Mesenchymal stem cell (in vitro differentiated cells and primary cell): ENCODE measurements at regions not wholly inside any gene's neighbourhood (a gene's known extent, or its start where the extent isn't known, plus 50 kb on each side); places are given as distances from the start of the nearest gene placed in this dataset.
"Not testable (repeated sequence)": the region's sequence is repeated elsewhere in the genome, so short reads cannot be mapped to it uniquely, and the experiment has no call there.

ENCODE experiments used
- DNase-seq: peaks from one replicate; pipeline ENCODE4 v3.0.0-alpha.2; 2013
- H2AFZ ChIP-seq: one replicate; pipeline ENCODE4 v1.6.1; 2013; ENCODE audit warnings: low read depth, mild to moderate bottlenecking, control low read depth, inconsistent platforms, low read length, moderate library complexity
- H2AK5ac ChIP-seq: 2 replicates; pipeline ENCODE4 v1.6.1; 2013; ENCODE audit warnings: low read length, moderate library complexity, mild to moderate bottlenecking, inconsistent platforms; ENCODE audit not compliant: severe bottlenecking
- H2BK120ac ChIP-seq: one replicate; pipeline ENCODE4 v1.6.1; 2013; ENCODE audit warnings: low read depth, mild to moderate bottlenecking, inconsistent platforms, low read length, moderate library complexity
- H2BK12ac ChIP-seq, 2 experiments: one replicate each; pipeline ENCODE4 v1.6.1; 2013; ENCODE audit warnings: inconsistent platforms in 2 of 2, low read length in 2 of 2, mild to moderate bottlenecking in 2 of 2, moderate library complexity in 2 of 2, control low read depth in 1 of 2
- H2BK15ac ChIP-seq: one replicate; pipeline ENCODE4 v1.6.1; 2013; ENCODE audit warnings: mild to moderate bottlenecking, low read depth, inconsistent platforms; ENCODE audit not compliant: poor library complexity, severe bottlenecking
- H2BK5ac ChIP-seq: 2 replicates; pipeline ENCODE4 v1.6.1; 2013; ENCODE audit warnings: low read depth, mild to moderate bottlenecking, low read length, control low read depth, inconsistent platforms; ENCODE audit not compliant: poor library complexity, severe bottlenecking
- H3K14ac ChIP-seq, 2 experiments: one replicate each; pipeline ENCODE4 v1.6.1; 2013; ENCODE audit warnings: inconsistent platforms in 2 of 2, low read length in 2 of 2, control low read depth in 1 of 2, mild to moderate bottlenecking in 1 of 2, moderate library complexity in 1 of 2
- H3K18ac ChIP-seq, 2 experiments: one replicate each; pipeline ENCODE4 v1.6.1; 2013; ENCODE audit warnings: inconsistent platforms in 2 of 2, low read length in 2 of 2, control low read depth in 1 of 2, low read depth in 1 of 2, mild to moderate bottlenecking in 1 of 2
- H3K23ac ChIP-seq, 2 experiments: one replicate each; pipeline ENCODE4 v1.6.1; 2013; ENCODE audit warnings: inconsistent platforms in 2 of 2, low read length in 2 of 2, mild to moderate bottlenecking in 2 of 2, moderate library complexity in 2 of 2, control low read depth in 1 of 2
- H3K27ac ChIP-seq: 2 replicates; pipeline ENCODE4 v1.5.1; 2013; ENCODE audit warnings: mild to moderate bottlenecking, moderate library complexity, low read length, control low read depth, inconsistent platforms; ENCODE audit not compliant: poor library complexity, severe bottlenecking
- H3K27me3 ChIP-seq, 2 experiments: 2 replicates each; pipeline versions ENCODE4 v1.6.1 to v1.7.0; 2013; ENCODE audit warnings: low read length in 2 of 2, mild to moderate bottlenecking in 2 of 2, moderate library complexity in 2 of 2, control low read depth in 1 of 2, inconsistent platforms in 1 of 2; ENCODE audit not compliant: control insufficient read depth in 1 of 2, insufficient read depth in 1 of 2
- H3K36me3 ChIP-seq, 2 experiments: 2 replicates each; pipeline versions ENCODE4 v1.6.1 to v1.7.0; 2013; ENCODE audit warnings: low read length in 2 of 2, control low read depth in 1 of 2, inconsistent platforms in 1 of 2, low read depth in 1 of 2, mild to moderate bottlenecking in 1 of 2; ENCODE audit not compliant: insufficient read depth in 2 of 2, control insufficient read depth in 1 of 2
- H3K4ac ChIP-seq, 2 experiments: one replicate each; pipeline ENCODE4 v1.6.1; 2013; ENCODE audit warnings: inconsistent platforms in 2 of 2, low read length in 2 of 2, mild to moderate bottlenecking in 2 of 2, moderate library complexity in 2 of 2, control low read depth in 1 of 2, low read depth in 1 of 2
- H3K4me1 ChIP-seq: 2 replicates; pipeline ENCODE4 v1.6.1; 2013; ENCODE audit warnings: low read depth, low read length, control low read depth; ENCODE audit not compliant: control insufficient read depth, insufficient read depth
- H3K4me2 ChIP-seq: 2 replicates; pipeline ENCODE4 v1.6.1; 2013; ENCODE audit warnings: low read length, mild to moderate bottlenecking, inconsistent platforms; ENCODE audit not compliant: poor library complexity, severe bottlenecking
- H3K4me3 ChIP-seq, 2 experiments: 2 replicates each; pipeline versions ENCODE4 v1.5.1 to v1.7.0; 2013; ENCODE audit warnings: low read length in 2 of 2, mild to moderate bottlenecking in 2 of 2, control low read depth in 1 of 2, low read depth in 1 of 2; ENCODE audit not compliant: insufficient read depth in 1 of 2
- H3K79me1 ChIP-seq: replicated peaks from 2 replicates; pipeline ENCODE4 v1.6.1; 2013; ENCODE audit warnings: mild to moderate bottlenecking, control low read depth, low read length, inconsistent platforms; ENCODE audit not compliant: poor library complexity, severe bottlenecking
- H3K9ac ChIP-seq: 2 replicates; pipeline ENCODE4 v1.7.0; 2013; ENCODE audit warnings: mild to moderate bottlenecking, low read length, moderate library complexity
- H3K9me3 ChIP-seq: 2 replicates; pipeline ENCODE4 v1.7.0; 2013; ENCODE audit warnings: mild to moderate bottlenecking, low read length; ENCODE audit not compliant: control insufficient read depth
- H4K8ac ChIP-seq: one replicate; pipeline ENCODE4 v1.6.1; 2013; ENCODE audit warnings: inconsistent platforms, mild to moderate bottlenecking, low read length, moderate library complexity
- H4K91ac ChIP-seq: one replicate; pipeline ENCODE4 v1.6.1; 2013; ENCODE audit warnings: mild to moderate bottlenecking, low read length, inconsistent platforms
- WGBS: methylation state at CpG from one replicate; pipeline ENCODE4 v1.1.7; 2013; ENCODE audit warnings: mixed read lengths; 5-methylcytosine and 5-hydroxymethylcytosine counted together

DNA sequence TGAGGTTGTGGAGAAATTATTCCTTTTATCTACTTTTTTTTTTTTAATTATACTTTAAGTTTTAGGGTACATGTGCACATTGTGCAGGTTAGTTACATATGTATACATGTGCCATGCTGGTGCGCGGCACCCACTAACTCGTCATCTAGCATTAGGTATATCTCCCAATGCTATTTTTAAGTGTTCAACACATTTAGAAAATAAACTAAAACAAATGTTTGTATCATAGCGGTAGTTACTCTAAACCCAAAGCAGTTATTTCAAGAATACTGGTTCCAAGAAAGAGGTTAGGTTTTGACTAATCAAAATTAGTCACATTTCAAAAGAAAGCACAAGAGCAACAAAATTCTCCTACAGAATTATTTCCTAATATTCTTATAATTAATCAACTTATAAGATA, 119.5 kb upstream of the SEM1 start:
- H3K23ac ChIP-seq, H2BK15ac ChIP-seq, H2BK120ac ChIP-seq, H3K27me3 ChIP-seq, H4K91ac ChIP-seq, H2BK5ac ChIP-seq, DNase-seq, H3K9ac ChIP-seq, H3K18ac ChIP-seq, H2AFZ ChIP-seq, H3K27ac ChIP-seq, H3K14ac ChIP-seq, H4K8ac ChIP-seq, H3K79me1 ChIP-seq, H3K4ac ChIP-seq, H3K9me3 ChIP-seq, H2AK5ac ChIP-seq, H3K4me1 ChIP-seq, H3K4me3 ChIP-seq, H3K36me3 ChIP-seq, H3K4me2 ChIP-seq, H2BK12ac ChIP-seq: not testable (repeated sequence)
- WGBS: no CpG with 5 or more reads among the region's 4 CpGs

DNA sequence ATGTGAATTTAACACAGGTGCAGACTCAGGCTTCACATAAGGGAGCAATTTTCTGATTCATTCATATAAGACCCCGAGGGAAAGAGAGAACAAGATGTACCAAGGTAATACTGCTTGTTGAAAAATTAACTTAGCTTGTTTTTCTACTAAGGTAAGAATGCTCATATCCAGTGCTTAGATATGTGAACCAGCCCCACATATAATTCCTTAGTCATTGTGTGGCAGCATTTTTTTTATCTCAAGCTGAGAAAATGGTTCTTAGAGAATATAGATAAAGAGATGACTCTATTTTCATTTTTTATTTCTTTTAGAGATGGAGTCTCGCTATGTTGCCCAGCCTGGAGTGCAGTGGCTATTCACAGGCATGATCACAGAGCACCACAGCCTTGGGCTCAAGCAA, 121.8 kb upstream of the SEM1 start:
- Histone ChIP-seq H3K36me3 (no peaks in the 10 kb centered on the region), H2BK120ac (no peak overlapping the region), H3K9ac (no peak overlapping the region), H2BK12ac (no peak overlapping the region), H2AK5ac (no peak overlapping the region), H3K4me3 (no peak overlapping the region), H2BK5ac (no peak overlapping the region), H3K79me1 (no peaks in the 10 kb centered on the region), H4K91ac (no peak overlapping the region), H3K4ac (no peak overlapping the region), H3K14ac (no peak overlapping the region), H3K23ac (no peak overlapping the region), H3K27me3 (no peaks in the 10 kb centered on the region), H3K4me1 (no peaks in the 10 kb centered on the region), H3K9me3 (no peaks in the 10 kb centered on the region), H3K4me2 (no peak overlapping the region), H3K27ac (no peak overlapping the region), H3K18ac (no peak overlapping the region), H4K8ac (no peak overlapping the region), H2BK15ac (no peak overlapping the region), H2AFZ (no peak overlapping the region)
- DNase-seq: no peak
- WGBS: 67% methylated on average over 1 of the region's 2 CpGs

DNA sequence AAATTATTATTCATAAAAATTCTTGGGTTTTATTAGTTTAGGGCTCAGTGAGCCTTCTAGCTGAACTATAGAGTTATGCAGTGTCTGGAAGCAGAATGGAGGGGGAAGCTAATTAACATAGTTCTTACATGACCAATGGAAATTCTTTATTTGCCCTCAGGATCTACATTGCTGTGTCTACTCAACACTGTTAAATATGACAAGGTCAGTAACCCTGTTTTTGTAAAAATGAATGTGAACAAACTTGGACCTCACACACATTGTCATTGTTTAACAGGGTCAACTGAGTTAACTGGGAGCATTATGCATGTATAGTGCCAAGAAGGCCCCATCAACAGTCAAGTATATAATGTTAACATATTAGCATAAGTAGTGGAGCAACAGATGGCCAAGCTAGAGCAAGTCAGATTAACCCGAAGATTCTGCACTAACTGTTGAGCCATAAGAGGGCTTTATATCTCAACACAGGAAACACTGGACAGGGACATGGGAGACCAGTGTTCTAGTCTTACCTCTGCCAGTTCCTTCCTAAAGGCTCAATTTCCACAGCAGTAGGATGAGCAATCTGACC, 122.5 kb upstream of the SEM1 start:
- H3K14ac ChIP-seq: no peak overlapping the region
- no peaks in the 10 kb centered on the region for H3K27me3 ChIP-seq
- WGBS: 91% methylated on average over 1 of the region's 1 CpG
- no peak overlapping the region for H3K9ac ChIP-seq
- H3K27ac ChIP-seq: no peak overlapping the region
- DNase-seq: no peak
- no peak overlapping the region for H4K8ac ChIP-seq
- H3K9me3 ChIP-seq: no peaks in the 10 kb centered on the region
- H2BK120ac ChIP-seq: no peak overlapping the region
- H3K79me1 ChIP-seq: no peaks in the 10 kb centered on the region
- H3K18ac ChIP-seq: no peak overlapping the region
- H2AFZ ChIP-seq: no peak overlapping the region
- H2BK12ac ChIP-seq: no peak overlapping the region
- H3K36me3 ChIP-seq: no peaks in the 10 kb centered on the region
- H2BK15ac ChIP-seq: no peak overlapping the region
- no peak overlapping the region for H4K91ac ChIP-seq
- H3K23ac ChIP-seq: no peak overlapping the region
- H3K4ac ChIP-seq: no peak overlapping the region
- no peak overlapping the region for H3K4me2 ChIP-seq
- H3K4me1 ChIP-seq: no peaks in the 10 kb centered on the region
- H3K4me3 ChIP-seq: no peak overlapping the region
- no peak overlapping the region for H2BK5ac ChIP-seq
- H2AK5ac ChIP-seq: no peak overlapping the region

DNA sequence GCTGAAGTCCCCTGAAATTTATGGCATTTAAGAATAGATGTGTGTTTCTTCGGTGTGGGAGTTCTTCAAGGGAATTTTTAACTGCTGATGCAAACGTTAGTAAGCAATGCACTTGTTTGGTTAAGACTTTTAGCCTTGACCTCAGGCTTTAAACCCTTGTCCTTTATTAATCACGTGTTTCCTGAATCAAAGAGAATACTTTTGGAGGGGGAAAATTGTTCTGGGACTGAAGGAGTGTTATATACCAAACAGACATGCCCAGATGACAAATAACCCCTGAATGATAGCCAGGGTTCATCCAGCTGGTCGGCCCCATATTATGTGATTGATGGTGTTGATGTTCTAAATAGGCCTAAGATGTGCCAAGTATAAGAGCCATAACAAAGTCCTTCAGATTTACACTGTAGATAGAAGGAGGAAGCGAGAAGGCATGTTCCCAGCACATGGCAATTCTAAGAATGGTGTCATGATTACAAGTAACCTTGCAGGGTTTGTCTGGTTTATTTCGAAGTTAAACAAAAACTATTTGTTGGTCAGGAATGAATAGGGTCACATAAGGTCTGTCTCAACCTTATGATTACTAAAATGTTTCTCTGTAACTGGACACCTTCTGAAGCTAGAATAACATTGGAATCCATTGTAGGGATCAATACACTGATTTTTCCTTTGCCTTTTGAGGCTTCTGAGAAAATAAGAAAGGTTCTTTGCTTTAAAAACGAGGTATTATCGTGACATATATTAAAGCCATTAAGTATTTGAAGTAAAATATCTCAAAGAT, 124.2 kb upstream of the SEM1 start:
- no peak overlapping the region for H2BK5ac ChIP-seq
- H4K91ac ChIP-seq: no peak overlapping the region
- H3K27me3 ChIP-seq: no peaks in the 10 kb centered on the region
- H3K4me2 ChIP-seq: no peak overlapping the region
- H4K8ac ChIP-seq: no peak overlapping the region
- no peak overlapping the region for H3K9ac ChIP-seq
- no peak overlapping the region for H3K18ac ChIP-seq
- H3K4me3 ChIP-seq: no peak overlapping the region
- H3K27ac ChIP-seq: no peak overlapping the region
- H3K36me3 ChIP-seq: no peaks in the 10 kb centered on the region
- no peaks in the 10 kb centered on the region for H3K4me1 ChIP-seq
- 38% methylated on average over 5 of the region's 8 CpGs for WGBS
- H2BK12ac ChIP-seq: no peak overlapping the region
- no peaks in the 10 kb centered on the region for H3K79me1 ChIP-seq
- H3K4ac ChIP-seq: no peak overlapping the region
- no peak overlapping the region for H2AFZ ChIP-seq
- H3K9me3 ChIP-seq: no peaks in the 10 kb centered on the region
- H2BK120ac ChIP-seq: no peak overlapping the region
- no peak overlapping the region for H3K14ac ChIP-seq
- DNase-seq: no peak
- H2BK15ac ChIP-seq: no peak overlapping the region
- no peak overlapping the region for H3K23ac ChIP-seq
- no peak overlapping the region for H2AK5ac ChIP-seq
